ENCODE measurements at regions not wholly inside any gene's neighbourhood (a gene's known extent, or its start where the extent isn't known, plus 50 kb on each side); places are given as distances from the start of the nearest gene placed in this dataset.
"Not testable (repeated sequence)": the region's sequence is repeated elsewhere in the genome, so short reads cannot be mapped to it uniquely, and the experiment has no call there.

DNA sequence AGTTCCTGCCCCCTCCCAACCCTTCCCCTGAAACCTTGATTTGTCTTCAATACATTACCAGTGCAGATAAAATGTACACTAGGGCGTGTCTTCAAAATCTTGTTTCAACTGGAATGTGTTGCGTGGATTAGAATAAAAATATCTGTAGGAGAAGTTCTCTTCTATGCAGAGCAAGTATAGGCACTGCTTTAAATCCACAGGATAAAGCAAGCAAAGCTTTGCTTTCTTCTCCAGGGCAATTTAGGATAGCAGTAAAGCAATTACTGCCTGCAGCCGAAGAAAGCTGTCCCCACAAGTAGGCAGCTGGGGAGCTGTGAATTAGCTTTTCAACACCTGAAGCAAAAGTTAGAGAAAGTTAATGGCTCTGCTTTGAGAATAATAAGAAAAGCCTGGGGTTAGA, 329.7 kb upstream of the KCNMB2 start:
- Histone ChIP-seq H4K20me1 (ENCODE audit: insufficient read depth, low read length) (no peaks in the 10 kb centered on the region), H3K9ac (ENCODE audit: low read length) (no peak overlapping the region), H3K79me2 (ENCODE audit: low read length) (no peaks in the 10 kb centered on the region), H3K36me3 (replicated peaks; ENCODE audit: insufficient read depth, low read length) (no peaks in the 10 kb centered on the region), H3K27ac (ENCODE audit: low read length) (no peak overlapping the region), H3K4me2 (ENCODE audit: low read depth, low read length) (no peak overlapping the region), H3K4me1 (ENCODE audit: low read length) (no peaks in the 10 kb centered on the region), H2AFZ (ENCODE audit: low read length) (no peak overlapping the region), H3F3A (ENCODE audit: insufficient read depth, low read length) (no peaks in the 10 kb centered on the region), H3K27me3 (replicated peaks; ENCODE audit: insufficient read depth, low read length) (no peaks in the 10 kb centered on the region), H3K9me3 (replicated peaks; ENCODE audit: insufficient read depth, low read length) (no peaks in the 10 kb centered on the region), H3K9me2 (replicated peaks; ENCODE audit: insufficient read depth, low read length) (no peaks in the 10 kb centered on the region), H3K4me3 (ENCODE audit: low read length) (no peak overlapping the region)
- no peak for DNase-seq
- TF ChIP-seq, protein P1, sequence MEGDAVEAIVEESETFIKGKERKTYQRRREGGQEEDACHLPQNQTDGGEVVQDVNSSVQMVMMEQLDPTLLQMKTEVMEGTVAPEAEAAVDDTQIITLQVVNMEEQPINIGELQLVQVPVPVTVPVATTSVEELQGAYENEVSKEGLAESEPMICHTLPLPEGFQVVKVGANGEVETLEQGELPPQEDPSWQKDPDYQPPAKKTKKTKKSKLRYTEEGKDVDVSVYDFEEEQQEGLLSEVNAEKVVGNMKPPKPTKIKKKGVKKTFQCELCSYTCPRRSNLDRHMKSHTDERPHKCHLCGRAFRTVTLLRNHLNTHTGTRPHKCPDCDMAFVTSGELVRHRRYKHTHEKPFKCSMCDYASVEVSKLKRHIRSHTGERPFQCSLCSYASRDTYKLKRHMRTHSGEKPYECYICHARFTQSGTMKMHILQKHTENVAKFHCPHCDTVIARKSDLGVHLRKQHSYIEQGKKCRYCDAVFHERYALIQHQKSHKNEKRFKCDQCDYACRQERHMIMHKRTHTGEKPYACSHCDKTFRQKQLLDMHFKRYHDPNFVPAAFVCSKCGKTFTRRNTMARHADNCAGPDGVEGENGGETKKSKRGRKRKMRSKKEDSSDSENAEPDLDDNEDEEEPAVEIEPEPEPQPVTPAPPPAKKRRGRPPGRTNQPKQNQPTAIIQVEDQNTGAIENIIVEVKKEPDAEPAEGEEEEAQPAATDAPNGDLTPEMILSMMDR (IDR thresholded peaks at IDR 0.05; ENCODE audit: low read length) = no peak
- TF ChIP-seq EZH2 (optimal IDR thresholded peaks at IDR 0.05; ENCODE audit: low read depth, low read length) (no peak), EZH2phosphoT487 (IDR thresholded peaks at IDR 0.05; ENCODE audit: low read length) (no peak)

DNA sequence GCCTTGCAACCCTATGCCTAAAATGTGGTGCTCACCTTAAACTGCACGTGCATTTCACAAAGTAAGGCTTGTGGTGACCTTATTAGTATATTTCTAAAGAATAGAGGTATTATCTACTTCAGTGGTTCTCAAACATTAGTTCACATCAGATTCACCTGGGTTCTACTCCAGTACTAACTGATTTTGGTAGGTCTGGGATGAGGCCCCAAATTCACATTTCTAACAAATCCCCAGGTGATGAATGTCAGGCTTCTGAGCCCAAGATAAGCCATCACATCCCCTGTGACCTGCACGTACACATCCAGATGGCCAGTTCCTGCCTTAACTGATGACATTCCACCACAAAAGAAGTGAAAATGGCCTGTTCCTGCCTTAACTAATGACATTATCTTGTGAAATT, 329.1 kb upstream of the KCNMB2 start:
- not testable (repeated sequence) for H3K79me2 ChIP-seq (ENCODE audit: low read length); H3K9ac ChIP-seq (ENCODE audit: low read length); H3K4me2 ChIP-seq (ENCODE audit: low read depth, low read length); H3F3A ChIP-seq (ENCODE audit: insufficient read depth, low read length); H4K20me1 ChIP-seq (ENCODE audit: insufficient read depth, low read length); H3K4me3 ChIP-seq (ENCODE audit: low read length); H3K36me3 ChIP-seq (replicated peaks; ENCODE audit: insufficient read depth, low read length); DNase-seq; H3K9me2 ChIP-seq (replicated peaks; ENCODE audit: insufficient read depth, low read length); H3K27me3 ChIP-seq (replicated peaks; ENCODE audit: insufficient read depth, low read length); H3K9me3 ChIP-seq (replicated peaks; ENCODE audit: insufficient read depth, low read length); H3K4me1 ChIP-seq (ENCODE audit: low read length); H2AFZ ChIP-seq (ENCODE audit: low read length); H3K27ac ChIP-seq (ENCODE audit: low read length)

DNA sequence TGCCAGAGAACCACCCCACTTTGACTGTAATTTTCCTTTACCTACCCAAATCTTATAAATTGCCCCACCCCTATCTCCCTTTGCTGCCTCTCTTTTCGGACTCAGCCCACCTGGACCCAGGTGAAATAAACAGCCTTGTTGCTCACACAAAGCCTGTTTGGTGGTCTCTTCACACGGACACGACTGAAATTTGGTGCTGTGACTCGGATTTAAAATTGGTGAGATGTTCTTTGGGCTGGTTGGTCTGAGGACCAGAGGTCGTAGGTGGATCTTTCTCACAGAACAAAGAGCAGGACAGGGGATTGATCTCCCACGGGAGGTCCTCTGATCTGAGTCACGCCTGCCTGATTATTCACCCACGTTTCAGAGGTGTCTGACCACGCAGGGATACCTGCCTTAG, 328.6 kb upstream of the KCNMB2 start:
- H3K36me3 ChIP-seq (replicated peaks; ENCODE audit: insufficient read depth, low read length); H3K9me3 ChIP-seq (replicated peaks; ENCODE audit: insufficient read depth, low read length); H3K4me3 ChIP-seq (ENCODE audit: low read length); DNase-seq; H4K20me1 ChIP-seq (ENCODE audit: insufficient read depth, low read length); H3K9ac ChIP-seq (ENCODE audit: low read length); H3K4me1 ChIP-seq (ENCODE audit: low read length); H2AFZ ChIP-seq (ENCODE audit: low read length); H3K9me2 ChIP-seq (replicated peaks; ENCODE audit: insufficient read depth, low read length); H3K27ac ChIP-seq (ENCODE audit: low read length); H3K79me2 ChIP-seq (ENCODE audit: low read length); H3K27me3 ChIP-seq (replicated peaks; ENCODE audit: insufficient read depth, low read length); H3K4me2 ChIP-seq (ENCODE audit: low read depth, low read length); H3F3A ChIP-seq (ENCODE audit: insufficient read depth, low read length): not testable (repeated sequence)

DNA sequence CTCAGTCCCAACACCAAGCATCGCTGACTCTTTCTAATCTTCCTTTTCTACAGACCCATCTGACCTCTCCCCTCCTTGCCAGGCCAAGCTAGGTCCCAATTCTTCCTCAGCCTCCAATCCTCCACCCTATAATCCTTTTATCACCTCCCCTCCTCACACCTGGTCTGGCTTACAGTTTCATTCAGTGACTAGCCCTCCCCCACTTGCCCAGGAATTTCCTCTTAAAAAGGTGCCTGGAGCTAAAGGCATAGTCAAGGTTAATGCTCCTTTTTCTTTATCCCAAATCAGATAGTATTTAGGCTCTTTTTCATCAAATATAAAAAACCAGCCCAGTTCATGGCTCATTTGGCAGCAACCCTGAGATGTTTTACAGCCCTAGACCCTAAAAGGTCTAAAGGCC, 327.1 kb upstream of the KCNMB2 start:
- DNase-seq; H3K27me3 ChIP-seq (replicated peaks; ENCODE audit: insufficient read depth, low read length); H3K79me2 ChIP-seq (ENCODE audit: low read length); H4K20me1 ChIP-seq (ENCODE audit: insufficient read depth, low read length); H3K9me3 ChIP-seq (replicated peaks; ENCODE audit: insufficient read depth, low read length); H3K4me1 ChIP-seq (ENCODE audit: low read length); H3K4me2 ChIP-seq (ENCODE audit: low read depth, low read length); H3K9me2 ChIP-seq (replicated peaks; ENCODE audit: insufficient read depth, low read length); H3K27ac ChIP-seq (ENCODE audit: low read length); H3K4me3 ChIP-seq (ENCODE audit: low read length); H3F3A ChIP-seq (ENCODE audit: insufficient read depth, low read length); H3K9ac ChIP-seq (ENCODE audit: low read length); H2AFZ ChIP-seq (ENCODE audit: low read length); H3K36me3 ChIP-seq (replicated peaks; ENCODE audit: insufficient read depth, low read length): not testable (repeated sequence)

DNA sequence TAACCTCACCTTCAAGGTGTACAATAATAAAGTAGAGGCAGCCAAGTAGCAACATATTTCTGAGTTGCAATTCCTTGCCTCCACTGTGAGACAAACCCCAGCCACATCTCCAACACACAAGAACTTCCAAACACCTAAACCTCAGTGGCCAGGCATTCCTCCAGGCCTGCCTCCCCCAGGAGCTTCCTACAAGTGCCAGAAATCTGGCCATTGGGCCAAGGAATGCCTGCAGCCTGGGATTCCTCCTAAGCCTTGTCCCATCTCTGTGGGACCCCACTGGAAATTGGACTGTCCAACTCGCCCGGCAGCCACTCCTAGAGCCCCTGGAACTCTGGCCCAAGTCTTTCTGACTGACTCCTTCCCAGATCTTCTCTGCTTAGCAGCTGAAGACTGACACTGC, 326.6 kb upstream of the KCNMB2 start:
- not testable (repeated sequence) for H3K4me2 ChIP-seq (ENCODE audit: low read depth, low read length)

DNA sequence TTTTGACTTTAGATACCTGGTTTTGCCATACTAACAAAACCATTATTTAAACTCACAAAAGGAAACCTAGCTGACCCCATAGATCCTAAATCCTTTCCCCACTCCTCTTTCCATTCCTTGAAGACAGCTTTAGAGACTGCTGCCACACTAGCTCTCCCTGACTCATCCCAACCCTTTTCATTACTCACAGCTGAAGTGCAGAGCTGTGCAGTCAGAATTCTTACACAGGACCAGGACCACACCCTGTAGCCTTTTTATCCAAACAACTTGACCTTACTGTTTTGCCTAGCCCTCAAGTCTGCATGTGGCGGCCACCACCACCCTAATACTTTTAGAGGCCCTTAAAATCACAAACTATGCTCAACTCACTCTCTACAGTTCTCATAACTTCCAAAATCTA, 325.1 kb upstream of the KCNMB2 start:
- not testable (repeated sequence) for H3K9ac ChIP-seq (ENCODE audit: low read length); H3F3A ChIP-seq (ENCODE audit: insufficient read depth, low read length); H3K4me2 ChIP-seq (ENCODE audit: low read depth, low read length); H3K9me2 ChIP-seq (replicated peaks; ENCODE audit: insufficient read depth, low read length); H3K36me3 ChIP-seq (replicated peaks; ENCODE audit: insufficient read depth, low read length); H4K20me1 ChIP-seq (ENCODE audit: insufficient read depth, low read length); H3K4me1 ChIP-seq (ENCODE audit: low read length); H3K79me2 ChIP-seq (ENCODE audit: low read length); H3K9me3 ChIP-seq (replicated peaks; ENCODE audit: insufficient read depth, low read length); H3K4me3 ChIP-seq (ENCODE audit: low read length); H2AFZ ChIP-seq (ENCODE audit: low read length); H3K27me3 ChIP-seq (replicated peaks; ENCODE audit: insufficient read depth, low read length); DNase-seq; H3K27ac ChIP-seq (ENCODE audit: low read length)

More for the DNA sequence above, 326.6 kb upstream of the KCNMB2 start:
- H3K27me3 ChIP-seq (replicated peaks; ENCODE audit: insufficient read depth, low read length); H3K27ac ChIP-seq (ENCODE audit: low read length); H3K9me2 ChIP-seq (replicated peaks; ENCODE audit: insufficient read depth, low read length); DNase-seq; H3K4me1 ChIP-seq (ENCODE audit: low read length); H3K36me3 ChIP-seq (replicated peaks; ENCODE audit: insufficient read depth, low read length); H2AFZ ChIP-seq (ENCODE audit: low read length); H3K9me3 ChIP-seq (replicated peaks; ENCODE audit: insufficient read depth, low read length); H4K20me1 ChIP-seq (ENCODE audit: insufficient read depth, low read length); H3F3A ChIP-seq (ENCODE audit: insufficient read depth, low read length); H3K79me2 ChIP-seq (ENCODE audit: low read length); H3K9ac ChIP-seq (ENCODE audit: low read length); H3K4me3 ChIP-seq (ENCODE audit: low read length): not testable (repeated sequence)

All from MM.1S (cell line).